ENCODE measurements at regions not wholly inside any gene's neighbourhood (a gene's known extent, or its start where the extent isn't known, plus 50 kb on each side); places are given as distances from the start of the nearest gene placed in this dataset.

- intact Hi-C loops (cut with DNase I, micrococcal nuclease) = no loop called here
- DNase-seq (no peak), ATAC-seq (ENCODE audit: poor library complexity) (no peak)
- Histone ChIP-seq H3K4me1 (ENCODE audit: insufficient read depth, low read length) (no peaks in the 10 kb centered on the region), H3K9me3 (ENCODE audit: control insufficient read depth in 1 of 2, insufficient read depth in 1 of 2, low read length in 2 of 2) (peaks cover 0 to 30% of the 10 kb centered on the region in 2 experiments), H3K27ac (ENCODE audit: low read depth in 1 of 2, low read length in 2 of 2) (no peak overlapping the region), H3K36me3 (ENCODE audit: insufficient read depth, low read length) (no peaks in the 10 kb centered on the region), H3K27me3 (ENCODE audit: control insufficient read depth in 1 of 2, insufficient read depth in 2 of 2, low read length in 2 of 2) (no peaks in the 10 kb centered on the region), H3K4me3 (ENCODE audit: low read length) (no peak overlapping the region)
- Mint-ChIP-seq H3K27me3 (peaks cover 4% of the 10 kb centered on the region), H3K27ac (no peak overlapping the region), H3K9me3 (no peaks in the 10 kb centered on the region), H3K36me3 (ENCODE audit: low read depth) (no peaks in the 10 kb centered on the region), H3K4me3 (no peak overlapping the region), H3K4me1 (ENCODE audit: low read depth) (no peaks in the 10 kb centered on the region)
- ChIA-PET CTCF (no interaction called here), POLR2A (no interaction called here)
- no peak for TF ChIP-seq CTCF (IDR thresholded peaks at IDR 0.05)
Observed at GRCh38 chr2:129741623-129742022, 237.8 kb upstream of the RAB6C start.

GRCh38 chr2:129742415-129743180 lies 236.9 kb upstream of the RAB6C start:
- H3K27me3 Mint-ChIP-seq = peaks cover 4% of the 10 kb centered on the region
- no peaks in the 10 kb centered on the region for H3K9me3 Mint-ChIP-seq
- H3K36me3 Mint-ChIP-seq (ENCODE audit: low read depth) = no peaks in the 10 kb centered on the region
- H3K27ac ChIP-seq (ENCODE audit: low read depth in 1 of 2, low read length in 2 of 2) = no peak overlapping the region
- TF ChIP-seq CTCF (IDR thresholded peaks at IDR 0.05) = no peak
- intact Hi-C loops (cut with DNase I, micrococcal nuclease) = no loop called here
- DNase-seq (no peak), ATAC-seq (ENCODE audit: poor library complexity) (no peak)
- CTCF ChIA-PET = no interaction called here
- no peaks in the 10 kb centered on the region for H3K27me3 ChIP-seq (ENCODE audit: control insufficient read depth in 1 of 2, insufficient read depth in 2 of 2, low read length in 2 of 2)
- H3K4me3 ChIP-seq (ENCODE audit: low read length) = no peak overlapping the region
- peaks cover 0 to 29% of the 10 kb centered on the region in 2 experiments for H3K9me3 ChIP-seq (ENCODE audit: control insufficient read depth in 1 of 2, insufficient read depth in 1 of 2, low read length in 2 of 2)
- no peaks in the 10 kb centered on the region for H3K36me3 ChIP-seq (ENCODE audit: insufficient read depth, low read length)
- no peak overlapping the region for H3K4me3 Mint-ChIP-seq
- no peaks in the 10 kb centered on the region for H3K4me1 Mint-ChIP-seq (ENCODE audit: low read depth)
- no peaks in the 10 kb centered on the region for H3K4me1 ChIP-seq (ENCODE audit: insufficient read depth, low read length)
- POLR2A ChIA-PET = no interaction called here
- H3K27ac Mint-ChIP-seq = no peak overlapping the region

DNA sequence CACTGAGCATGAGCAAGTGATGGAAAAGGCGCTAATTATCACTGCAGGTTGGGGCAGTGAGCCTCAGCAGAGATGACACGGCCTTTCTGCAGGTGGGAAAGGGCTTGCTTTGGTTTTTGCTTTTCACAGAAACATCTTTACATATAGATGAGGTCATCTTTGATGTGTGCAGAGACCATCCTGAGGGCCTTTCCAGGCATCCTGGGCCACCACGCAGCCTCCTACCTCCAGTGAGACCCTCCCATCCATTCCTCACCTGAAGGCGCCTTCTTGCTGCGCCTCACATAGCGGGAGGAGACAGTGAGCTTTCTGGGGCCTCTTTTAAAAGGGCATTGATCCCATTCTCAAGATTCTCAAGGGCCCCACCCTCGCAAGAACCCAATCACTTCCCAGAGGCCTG lies 235.3 kb upstream of the RAB6C start:
- Mint-ChIP-seq H3K36me3 (ENCODE audit: low read depth) (no peaks in the 10 kb centered on the region), H3K27ac (no peak overlapping the region), H3K27me3 (peaks cover 4% of the 10 kb centered on the region), H3K9me3 (no peaks in the 10 kb centered on the region), H3K4me3 (no peak overlapping the region), H3K4me1 (ENCODE audit: low read depth) (no peaks in the 10 kb centered on the region)
- no peaks in the 10 kb centered on the region for H3K36me3 ChIP-seq (ENCODE audit: insufficient read depth, low read length)
- no peak overlapping the region for H3K27ac ChIP-seq (ENCODE audit: low read depth in 1 of 2, low read length in 2 of 2)
- intact Hi-C loops (cut with DNase I, micrococcal nuclease) = no loop called here
- POLR2A ChIA-PET = no interaction called here
- ATAC-seq (ENCODE audit: poor library complexity) (no peak), DNase-seq (no peak)
- H3K4me3 ChIP-seq (ENCODE audit: low read length) = no peak overlapping the region
- H3K27me3 ChIP-seq (ENCODE audit: control insufficient read depth in 1 of 2, insufficient read depth in 2 of 2, low read length in 2 of 2) = no peaks in the 10 kb centered on the region
- CTCF ChIA-PET = no interaction called here
- H3K4me1 ChIP-seq (ENCODE audit: insufficient read depth, low read length) = no peaks in the 10 kb centered on the region
- TF ChIP-seq CTCF (IDR thresholded peaks at IDR 0.05) = no peak
- peaks cover 0 to 23% of the 10 kb centered on the region in 2 experiments for H3K9me3 ChIP-seq (ENCODE audit: control insufficient read depth in 1 of 2, insufficient read depth in 1 of 2, low read length in 2 of 2)

All from CD4-positive, alpha-beta T cell (primary cell).